GM13976 (cell line): ENCODE measurements at regions not wholly inside any gene's neighbourhood (a gene's known extent, or its start where the extent isn't known, plus 50 kb on each side); places are given as distances from the start of the nearest gene placed in this dataset.
"Not testable (repeated sequence)": the region's sequence is repeated elsewhere in the genome, so short reads cannot be mapped to it uniquely, and the experiment has no call there.

Source experiments
- DNase-seq: peaks from one replicate; pipeline ENCODE4 v3.0.0; 2012; ENCODE audit warnings: low spot score
- CTCF ChIP-seq: IDR thresholded peaks from 2 replicates; pipeline ENCODE4 v1.5.1; 2012; ENCODE audit warnings: borderline replicate concordance, mild to moderate bottlenecking; ENCODE audit not compliant: insufficient read depth; ENCODE audit errors: extremely low read depth, missing control alignments, control extremely low read depth
- in situ Hi-C: fragments of 300-500 bp; cut with MboI; formaldehyde crosslinking; loops from one replicate; pipeline ENCODE4 v1.12.0; 2022; ENCODE audit warnings: low sequenced_read_pairs, mixed read lengths, inconsistent platforms; ENCODE audit not compliant: unreplicated experiment

GRCh38 chr6:165769884-165770283 is 106.8 kb upstream of the PDE10A start:
- no peak for TF ChIP-seq CTCF
- in situ Hi-C loops = no loop called here

DNA sequence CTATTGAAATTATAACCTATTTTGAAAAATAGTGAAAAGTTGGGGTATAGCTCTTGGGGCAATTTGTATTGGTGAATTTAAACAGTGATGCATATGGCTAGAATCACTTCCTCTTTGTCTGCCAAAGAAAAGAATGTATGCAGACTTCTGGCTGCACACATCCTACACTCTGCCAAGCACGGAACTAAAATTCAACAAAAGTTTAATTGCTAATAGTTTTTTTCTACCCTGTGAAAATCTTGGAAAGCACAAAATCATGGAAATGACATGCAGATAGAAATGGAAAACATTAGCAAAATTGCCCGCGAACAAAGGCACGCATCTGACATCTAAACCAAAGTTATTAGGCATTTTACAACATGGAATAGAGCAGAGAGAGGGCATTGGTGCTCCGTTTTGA is 106.4 kb upstream of the PDE10A start:
- DNase-seq = no peak
- in situ Hi-C loops = no loop called here
- no peak for TF ChIP-seq CTCF

More at GRCh38 chr6:165769884-165770283, 106.8 kb upstream of the PDE10A start:
- no peak for DNase-seq

DNA sequence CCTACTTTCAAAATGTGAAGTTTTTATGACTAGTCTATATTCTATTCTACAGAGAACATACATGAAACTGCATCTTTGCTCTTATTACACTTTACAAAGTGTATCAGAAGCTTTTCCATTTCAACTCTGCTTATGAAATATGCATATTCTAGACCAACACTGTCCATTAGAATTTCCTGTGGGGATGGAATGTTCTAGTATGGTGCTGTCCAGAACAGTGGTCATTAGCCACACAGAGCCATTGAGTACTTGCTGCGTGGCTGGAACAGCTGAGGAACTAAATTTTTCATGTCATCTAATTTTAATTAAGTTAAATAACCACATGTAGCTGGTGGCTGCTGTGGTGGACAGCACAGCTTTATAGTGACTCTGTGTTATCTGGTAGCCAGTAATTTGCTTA is 105.9 kb upstream of the PDE10A start:
- no peak for TF ChIP-seq CTCF
- in situ Hi-C loops = no loop called here
- no peak for DNase-seq

- no peak for TF ChIP-seq CTCF
- DNase-seq = no peak
- in situ Hi-C loops = no loop called here
Observed at GRCh38 chr6:165767228-165767627, 104.2 kb upstream of the PDE10A start.

GRCh38 chr6:165766457-165766856 is 103.4 kb upstream of the PDE10A start:
- no peak for DNase-seq
- in situ Hi-C loops = no loop called here
- TF ChIP-seq CTCF = no peak

- in situ Hi-C loops = no loop called here
- TF ChIP-seq CTCF = no peak
- DNase-seq = no peak
Observed at GRCh38 chr6:165766026-165766425, 103.0 kb upstream of the PDE10A start.

DNA sequence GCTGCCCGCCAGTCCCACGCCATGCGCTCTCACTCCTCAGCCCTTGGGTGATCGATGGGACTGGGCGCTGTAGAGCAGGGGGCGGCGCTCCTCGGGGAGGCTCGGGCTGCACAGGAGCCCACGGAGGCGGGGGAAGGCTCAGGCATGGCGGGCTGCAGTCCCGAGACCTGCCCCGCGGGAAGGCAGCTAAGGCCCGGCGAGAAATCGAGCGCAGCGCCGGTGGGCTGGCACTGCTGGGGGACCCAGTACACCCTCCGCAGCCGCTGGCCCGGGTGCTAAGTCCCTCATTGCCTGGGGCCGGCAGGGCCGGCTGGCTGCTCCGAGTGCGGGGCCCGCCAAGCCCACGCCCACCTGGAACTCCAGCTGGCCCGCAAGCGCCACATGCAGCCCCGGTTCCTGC is 102.2 kb upstream of the PDE10A start:
- DNase-seq = not testable (repeated sequence)

More for the DNA sequence above, 102.2 kb upstream of the PDE10A start:
- in situ Hi-C loops = not testable (repeated sequence)
